HG03064 (cell line): ENCODE measurements at regions not wholly inside any gene's neighbourhood (a gene's known extent, or its start where the extent isn't known, plus 50 kb on each side); places are given as distances from the start of the nearest gene placed in this dataset.
"Not testable (repeated sequence)": the region's sequence is repeated elsewhere in the genome, so short reads cannot be mapped to it uniquely, and the experiment has no call there.

Source experiments
- ATAC-seq: cut with Tn5 transposase; IDR thresholded peaks from one replicate; pipeline ENCODE4 v1.9.1; 2021; ENCODE audit warnings: low read depth; ENCODE audit not compliant: unreplicated experiment

DNA sequence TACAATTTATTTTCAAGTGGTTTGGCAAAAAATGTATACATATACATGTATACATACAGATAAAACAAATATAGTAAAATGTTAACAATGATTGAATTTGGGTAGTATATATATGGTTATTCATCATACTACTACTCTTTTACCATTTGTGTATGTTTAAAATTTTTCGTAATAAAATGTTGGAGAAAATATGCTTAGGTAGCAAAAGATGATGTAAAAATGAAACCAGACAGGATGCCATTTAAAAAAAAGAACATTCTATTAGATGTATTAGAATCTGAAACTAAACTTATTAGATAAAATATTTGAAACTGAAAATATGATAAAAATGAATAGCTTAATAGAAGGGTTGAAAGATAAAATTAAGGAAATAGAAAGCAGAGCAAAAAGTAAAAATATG lies 144.9 kb upstream of the FER start:
- ATAC-seq = no peak

GRCh38 chr5:108590799-108591198 lies 156.9 kb upstream of the FER start:
- ATAC-seq = no peak

DNA sequence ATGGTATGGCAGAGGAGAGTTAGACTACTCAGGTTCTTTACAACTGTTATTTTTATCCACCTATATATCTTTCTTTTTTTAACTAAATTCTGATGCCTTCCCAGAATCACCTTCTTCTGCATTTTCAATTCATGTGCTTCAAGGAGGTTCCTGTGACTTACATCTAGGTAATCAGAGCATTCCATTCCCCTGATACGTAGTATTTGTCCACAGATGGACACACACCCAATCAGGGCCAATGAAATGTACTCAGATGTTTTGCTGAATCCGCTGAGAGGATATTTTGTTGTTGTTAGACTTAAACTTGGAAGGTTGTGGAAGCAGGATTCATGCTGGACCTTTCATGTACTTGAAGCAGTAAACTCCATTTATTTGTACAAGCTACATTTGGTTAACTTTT lies 159.4 kb upstream of the FER start:
- ATAC-seq = no peak

GRCh38 chr5:108587821-108588220 lies 159.9 kb upstream of the FER start:
- ATAC-seq = no peak

GRCh38 chr5:108581026-108581425 lies 166.7 kb upstream of the FER start:
- no peak for ATAC-seq

- ATAC-seq = no peak
Measured at GRCh38 chr5:108579236-108579635, 168.5 kb upstream of the FER start.

DNA sequence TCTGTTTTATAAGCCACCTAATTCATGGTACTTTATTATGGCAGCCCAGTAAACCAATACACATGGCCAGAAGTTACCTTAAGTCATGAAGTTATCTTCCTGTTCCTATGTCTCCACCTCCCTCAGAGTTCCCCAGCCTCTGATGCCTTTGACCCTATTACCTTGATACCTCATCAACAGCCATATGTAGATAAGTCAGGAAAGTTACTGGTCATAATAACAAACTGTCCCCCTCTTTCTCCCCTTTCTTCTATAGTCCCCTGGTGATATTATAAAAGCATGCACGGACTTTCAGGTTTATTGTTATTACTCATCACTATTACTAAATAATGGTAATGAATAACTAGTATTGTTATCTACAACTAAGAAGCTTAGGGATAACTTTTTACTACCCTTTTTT lies 168.9 kb upstream of the FER start:
- no peak for ATAC-seq

DNA sequence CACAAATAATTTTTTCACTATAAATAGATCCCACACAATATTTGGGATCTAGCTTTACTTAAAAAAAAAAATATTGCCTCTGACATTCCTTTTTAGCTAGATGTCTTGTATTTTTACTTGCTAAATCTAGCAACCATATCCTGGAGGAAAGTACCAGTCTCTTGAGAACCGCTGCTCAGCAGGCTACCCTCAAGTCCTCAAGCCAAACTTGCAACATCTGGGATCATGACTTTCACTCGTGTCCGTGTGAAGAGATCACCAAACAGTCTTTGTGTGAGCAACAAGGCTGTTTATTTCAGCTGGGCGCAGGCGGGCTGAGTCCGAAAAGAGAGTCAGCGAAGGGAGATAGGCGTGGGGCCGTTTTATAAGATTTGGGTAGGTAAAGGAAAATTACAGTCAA lies 180.3 kb upstream of the FER start:
- no peak for ATAC-seq

GRCh38 chr5:108564441-108564840 lies 182.5 kb upstream of the FBXL17 start:
- ATAC-seq = no peak

GRCh38 chr5:108562205-108562454 lies 180.2 kb upstream of the FBXL17 start:
- no peak for ATAC-seq

DNA sequence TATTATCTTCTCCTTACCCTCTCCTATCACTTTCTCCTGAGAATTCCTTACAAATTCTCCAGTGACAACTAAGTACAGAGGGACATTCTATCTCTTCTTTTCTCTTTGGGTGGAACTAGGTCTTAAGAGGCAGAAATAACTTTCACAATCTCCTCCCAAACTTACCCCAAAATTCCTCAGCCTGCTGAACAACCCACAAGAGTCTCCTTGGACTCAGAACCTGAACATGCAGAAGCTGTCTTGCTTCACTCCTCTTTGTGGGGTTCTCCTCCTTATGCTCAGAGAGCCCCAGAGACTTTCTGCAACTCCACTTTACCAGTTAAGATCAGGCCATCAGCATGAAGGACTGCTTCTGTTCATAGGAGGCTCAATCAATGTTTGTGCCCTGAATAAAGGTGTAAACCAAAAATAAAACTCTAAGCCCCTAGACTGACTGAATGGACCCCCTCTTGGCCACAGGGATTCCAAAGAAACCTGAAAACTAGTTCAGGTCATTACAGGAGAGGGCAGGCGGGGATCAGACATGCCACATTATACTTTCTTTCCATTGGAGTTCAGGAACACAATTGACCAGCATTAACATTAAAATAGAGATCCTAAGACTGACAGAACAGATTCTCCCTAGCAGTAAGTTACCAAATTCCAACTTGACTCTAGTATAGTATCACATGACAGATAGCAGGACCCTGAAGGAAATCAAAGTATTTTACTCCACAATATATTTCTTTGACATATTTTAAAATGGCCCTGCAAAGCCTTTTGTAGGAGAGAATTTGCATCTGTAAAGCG lies 179.7 kb upstream of the FBXL17 start:
- ATAC-seq = no peak

DNA sequence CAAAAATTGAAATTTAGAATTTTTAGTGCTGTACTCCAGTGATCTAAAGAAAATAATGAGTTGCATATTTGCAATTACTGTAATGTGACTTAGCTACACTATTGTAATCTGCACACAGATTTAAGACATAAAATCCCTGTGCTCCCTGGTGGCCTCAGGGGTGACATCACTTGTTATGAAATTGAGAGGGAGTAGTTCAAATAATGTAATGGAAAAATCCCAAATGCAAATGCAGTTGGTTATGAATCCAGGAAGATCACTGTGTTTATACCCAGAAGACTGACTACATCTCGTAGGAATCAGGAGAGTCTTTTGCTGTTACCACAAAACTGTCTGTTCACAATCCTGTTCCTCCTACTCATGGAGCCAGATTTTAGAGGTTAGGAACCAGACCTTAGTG lies 178.7 kb upstream of the FBXL17 start:
- ATAC-seq = no peak

DNA sequence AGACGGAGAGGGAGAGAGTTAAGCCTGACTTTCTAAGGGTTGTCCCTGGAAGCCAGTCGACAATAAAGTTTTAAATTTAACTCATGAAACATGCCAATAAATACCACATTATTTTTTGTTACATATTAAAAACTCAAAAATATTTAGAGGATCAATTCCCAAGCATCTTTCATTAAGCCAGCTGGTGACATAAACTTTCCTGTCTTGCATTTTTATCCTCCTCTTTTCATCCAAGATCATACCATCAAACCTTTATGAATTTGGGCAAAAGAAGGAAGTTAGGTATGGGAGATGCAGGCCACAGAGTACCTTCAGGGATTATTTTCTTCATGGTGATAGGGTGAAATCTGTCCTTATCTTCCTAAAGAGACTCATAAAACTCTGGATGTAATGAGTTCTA lies 178.3 kb upstream of the FBXL17 start:
- no peak for ATAC-seq

DNA sequence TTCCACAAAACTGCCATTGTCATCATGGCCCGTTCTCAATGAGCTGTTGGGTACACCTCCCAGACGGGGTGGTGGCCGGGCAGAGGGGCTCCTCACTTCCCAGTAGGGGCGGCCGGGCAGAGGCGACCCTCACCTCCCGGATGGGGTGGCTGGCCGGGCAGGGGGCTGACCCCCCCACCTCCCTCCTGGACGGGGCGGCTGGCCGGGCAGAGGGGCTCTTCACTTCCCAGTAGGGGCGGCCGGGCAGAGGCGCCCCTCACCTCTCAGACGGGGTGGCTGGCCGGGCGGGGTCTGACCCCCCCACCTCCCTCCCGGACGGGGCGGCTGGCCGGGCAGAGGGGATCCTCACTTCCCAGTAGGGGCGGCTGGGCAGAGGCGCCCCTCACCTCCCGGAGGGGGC lies 176.9 kb upstream of the FBXL17 start:
- not testable (repeated sequence) for ATAC-seq

DNA sequence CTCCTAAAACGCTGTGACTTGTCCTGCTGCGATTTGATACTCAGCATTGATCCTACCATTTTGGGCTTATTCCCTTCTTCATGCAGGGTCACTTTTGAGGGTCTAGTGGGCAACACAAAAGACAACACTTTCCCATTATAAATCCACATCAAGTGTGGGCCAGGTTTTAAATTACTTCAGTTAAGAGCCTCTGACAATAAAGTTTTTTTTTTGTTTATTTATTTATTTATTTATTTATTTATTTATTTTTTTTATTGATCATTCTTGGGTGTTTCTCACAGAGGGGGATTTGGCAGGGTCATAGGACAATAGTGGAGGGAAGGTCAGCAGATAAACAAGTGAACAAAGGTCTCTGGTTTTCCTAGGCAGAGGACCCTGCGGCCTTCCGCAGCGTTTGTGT lies 176.2 kb upstream of the FBXL17 start:
- not testable (repeated sequence) for ATAC-seq

DNA sequence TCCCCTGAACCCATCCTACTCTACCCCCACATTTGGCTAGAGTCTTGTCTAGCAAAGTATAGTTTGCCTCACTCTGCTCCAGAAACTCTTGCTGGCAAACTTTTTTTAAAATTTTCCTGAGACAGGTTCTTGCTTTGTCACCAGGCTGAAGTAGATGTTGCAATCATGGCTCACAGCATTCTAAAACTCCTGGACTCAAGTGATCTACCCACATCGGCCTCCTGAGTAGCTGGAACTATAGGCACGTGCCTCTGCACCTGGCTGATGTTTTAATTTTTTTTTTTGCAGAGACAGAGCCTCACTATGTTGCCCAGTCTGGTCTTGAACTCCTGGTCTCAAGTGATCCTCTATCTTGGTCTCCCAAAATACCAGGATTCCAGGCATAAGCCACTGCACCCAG lies 175.8 kb upstream of the FBXL17 start:
- ATAC-seq = no peak

DNA sequence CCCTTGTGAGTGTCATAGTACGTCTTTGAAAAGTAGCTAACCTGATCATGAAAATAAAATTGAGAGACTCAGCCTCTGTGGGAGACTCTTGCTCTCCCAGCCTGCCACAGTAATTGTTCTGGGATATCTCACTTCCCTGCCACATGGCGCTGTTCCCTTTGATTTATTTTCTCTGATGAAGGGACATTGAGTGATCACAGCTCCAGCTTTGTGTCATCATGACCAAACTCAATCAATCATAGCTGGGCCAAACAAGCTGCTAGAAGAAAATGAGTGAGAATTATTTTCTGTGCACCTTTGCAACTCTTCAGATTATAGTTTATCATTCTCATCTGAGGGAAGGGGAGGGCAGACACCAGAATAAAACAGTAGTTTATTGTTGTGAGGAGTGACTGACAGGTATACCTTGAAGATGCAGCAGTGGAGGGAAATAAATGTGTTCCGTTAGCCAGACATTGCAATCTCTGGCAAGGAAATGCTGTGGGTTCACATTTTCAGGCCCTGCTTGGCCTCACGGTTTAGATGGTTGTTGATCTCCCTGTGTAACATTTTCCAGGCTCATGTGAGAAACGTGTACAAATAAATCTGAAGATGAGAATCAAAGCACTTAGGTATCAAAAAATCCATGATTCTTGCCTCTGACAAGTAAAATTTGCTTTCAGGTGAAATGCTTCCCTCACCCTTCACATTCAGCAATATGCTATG lies 174.7 kb upstream of the FBXL17 start:
- ATAC-seq = no peak

- ATAC-seq = no peak
Measured at GRCh38 chr5:108548684-108549596, 167.0 kb upstream of the FBXL17 start.

GRCh38 chr5:108546939-108547338 lies 165.0 kb upstream of the FBXL17 start:
- ATAC-seq = no peak

DNA sequence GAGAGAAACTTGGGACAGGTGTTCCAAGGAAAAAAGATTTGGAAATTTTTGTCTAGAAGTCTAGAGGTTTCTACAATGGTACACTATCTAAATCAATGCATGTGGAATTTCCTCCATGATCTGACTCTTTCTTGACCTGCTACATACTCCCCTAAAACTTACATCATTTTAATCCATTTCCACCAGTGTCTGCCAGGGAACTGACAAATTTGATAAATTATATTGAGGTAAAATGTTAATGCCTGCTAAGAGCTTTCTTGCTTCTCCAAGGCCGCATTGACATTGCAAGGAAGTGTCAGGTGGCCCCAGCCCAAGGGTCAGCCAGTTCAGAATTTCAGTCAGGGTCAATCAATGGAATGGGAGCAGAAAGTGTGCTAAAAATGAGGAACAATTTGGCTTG lies 163.4 kb upstream of the FBXL17 start:
- ATAC-seq = no peak

- ATAC-seq = no peak
Measured at GRCh38 chr5:108543486-108543885, 161.6 kb upstream of the FBXL17 start.

GRCh38 chr5:108541836-108542235 lies 159.9 kb upstream of the FBXL17 start:
- ATAC-seq = no peak
